Fibroblast of skin of left quadriceps (primary cell): ENCODE measurements at regions not wholly inside any gene's neighbourhood (a gene's known extent, or its start where the extent isn't known, plus 50 kb on each side); places are given as distances from the start of the nearest gene placed in this dataset.
"Not testable (repeated sequence)": the region's sequence is repeated elsewhere in the genome, so short reads cannot be mapped to it uniquely, and the experiment has no call there.

Source experiments
- DNase-seq, 2 experiments: peaks; one replicate each; pipeline ENCODE4 v3.0.0-alpha.2; 2013; ENCODE audit warnings: low read depth in 2 of 2

- no peak for DNase-seq
Observed at GRCh38 chr1:22196041-22196440, 53.1 kb upstream of the WNT4 start.

GRCh38 chr1:22196641-22197040 lies 53.7 kb upstream of the WNT4 start:
- no peak for DNase-seq

- DNase-seq: no peak
Observed at GRCh38 chr1:22197644-22198043, 54.7 kb upstream of the WNT4 start.

- DNase-seq: no peak
Observed at GRCh38 chr1:22201023-22201422, 58.1 kb upstream of the WNT4 start.

- DNase-seq: no peak
Observed at GRCh38 chr1:22203335-22203734, 60.4 kb upstream of the WNT4 start.

- DNase-seq: no peak
Observed at GRCh38 chr1:22204057-22204840, 61.4 kb upstream of the WNT4 start.

- DNase-seq: no peak
Observed at GRCh38 chr1:22204989-22205913, 62.4 kb upstream of the WNT4 start.

GRCh38 chr1:22206551-22207125 lies 63.7 kb upstream of the WNT4 start:
- no peak for DNase-seq

GRCh38 chr1:22207511-22208267 lies 64.8 kb upstream of the WNT4 start:
- no peak for DNase-seq

GRCh38 chr1:22208268-22208972 lies 65.5 kb upstream of the WNT4 start:
- no peak for DNase-seq

GRCh38 chr1:22208973-22209378 lies 66.1 kb upstream of the WNT4 start:
- DNase-seq: no peak

- no peak for DNase-seq
Observed at GRCh38 chr1:22210176-22210575, 67.3 kb upstream of the WNT4 start.

- no peak for DNase-seq
Observed at GRCh38 chr1:22210636-22211035, 67.7 kb upstream of the WNT4 start.

- DNase-seq: not testable (repeated sequence)
Observed at GRCh38 chr1:22211459-22211858, 68.6 kb upstream of the WNT4 start.

GRCh38 chr1:22212400-22213233 lies 69.7 kb upstream of the WNT4 start:
- DNase-seq: no peak

GRCh38 chr1:22216210-22216883 lies 73.5 kb upstream of the WNT4 start:
- DNase-seq: no peak

GRCh38 chr1:22216966-22217365 lies 74.1 kb upstream of the WNT4 start:
- DNase-seq: no peak

- DNase-seq: no peak
Observed at GRCh38 chr1:22217811-22218460, 75.0 kb upstream of the WNT4 start.

GRCh38 chr1:22218618-22219250 lies 75.8 kb upstream of the WNT4 start:
- no peak for DNase-seq
